Neural progenitor cell (in vitro differentiated cells): ENCODE measurements at regions not wholly inside any gene's neighbourhood (a gene's known extent, or its start where the extent isn't known, plus 50 kb on each side); places are given as distances from the start of the nearest gene placed in this dataset.

Source experiments
- DNase-seq: peaks from one replicate; pipeline ENCODE4 v3.0.0-alpha.2; 2016; ENCODE audit warnings: low spot score
- H2AFZ ChIP-seq: fragments of 200-600 bp; sonication (generic); replicated peaks from 2 replicates; pipeline ENCODE4 v1.6.1; 2016; ENCODE audit warnings: antibody characterized with exemption
- H3F3A ChIP-seq: fragments of 200-600 bp; sonication (generic); 2 replicates; pipeline ENCODE4 v1.6.1; 2016; ENCODE audit warnings: antibody characterized with exemption, low read depth
- H3K27ac ChIP-seq: fragments of 200-600 bp; sonication (generic); 2 replicates; pipeline ENCODE4 v1.5.1; 2016; ENCODE audit warnings: mild to moderate bottlenecking
- H3K27me3 ChIP-seq: fragments of 200-600 bp; sonication (generic); 2 replicates; pipeline ENCODE4 v1.6.1; 2016; ENCODE audit warnings: mild to moderate bottlenecking, moderate library complexity
- H3K36me3 ChIP-seq: fragments of 200-600 bp; sonication (generic); 2 replicates; pipeline ENCODE4 v1.5.1; 2016
- H3K4me1 ChIP-seq: fragments of 200-600 bp; sonication (generic); 2 replicates; pipeline ENCODE4 v1.6.1; 2016; ENCODE audit warnings: mixed run types
- H3K4me2 ChIP-seq: fragments of 200-600 bp; sonication (generic); 2 replicates; pipeline ENCODE4 v1.6.1; 2016
- H3K4me3 ChIP-seq: fragments of 200-600 bp; sonication (generic); 2 replicates; pipeline ENCODE4 v1.5.1; 2016
- H3K79me2 ChIP-seq: fragments of 200-600 bp; sonication (generic); 2 replicates; pipeline ENCODE4 v1.6.1; 2016; ENCODE audit warnings: low read depth
- H3K9ac ChIP-seq: fragments of 200-600 bp; sonication (generic); 2 replicates; pipeline ENCODE4 v1.6.1; 2016
- H3K9me3 ChIP-seq: fragments of 200-600 bp; sonication (generic); 2 replicates; pipeline ENCODE4 v1.5.1; 2016; ENCODE audit warnings: low read depth
- H4K20me1 ChIP-seq: fragments of 200-600 bp; sonication (generic); 2 replicates; pipeline ENCODE4 v1.6.1; 2016; ENCODE audit warnings: low read depth
- H3K27ac Mint-ChIP-seq: 3 replicates; pipeline ENCODE4 v1.8.0; 2021; ENCODE audit warnings: mixed read lengths
- H3K27me3 Mint-ChIP-seq: 2 replicates; pipeline ENCODE4 v1.8.0; 2022; ENCODE audit warnings: low read depth, mild to moderate bottlenecking, inconsistent platforms, moderate library complexity, mixed read lengths; ENCODE audit not compliant: insufficient read depth
- H3K36me3 Mint-ChIP-seq: 3 replicates; pipeline ENCODE4 v1.8.0; 2021; ENCODE audit warnings: mixed read lengths
- H3K4me1 Mint-ChIP-seq: 3 replicates; pipeline ENCODE4 v1.8.0; 2021; ENCODE audit warnings: mixed read lengths
- H3K4me3 Mint-ChIP-seq: 3 replicates; pipeline ENCODE4 v1.8.0; 2021; ENCODE audit warnings: mild to moderate bottlenecking, moderate library complexity, mixed read lengths
- H3K9me3 Mint-ChIP-seq: 3 replicates; pipeline ENCODE4 v1.8.0; 2020; ENCODE audit warnings: mixed read lengths
- CTCF ChIP-seq: fragments of 200-600 bp; sonication (generic); IDR thresholded peaks from 2 replicates; pipeline ENCODE4 v1.5.1; 2017; ENCODE audit warnings: antibody characterized with exemption, mild to moderate bottlenecking
- EZH2 ChIP-seq: fragments of 200-600 bp; sonication (generic); IDR thresholded peaks from 2 replicates; pipeline ENCODE4 v1.6.1; 2017; ENCODE audit warnings: antibody characterized with exemption, mild to moderate bottlenecking, moderate library complexity
- EZH2phosphoT487 ChIP-seq: fragments of 200-600 bp; sonication (generic); IDR thresholded peaks from 2 replicates; pipeline ENCODE4 v1.6.1; 2017; ENCODE audit warnings: antibody characterized with exemption

GRCh38 chr5:135179308-135179980, 145.4 kb upstream of the PITX1 start:
- no peaks in the 10 kb centered on the region for H4K20me1 ChIP-seq
- no peak overlapping the region for H3K27ac Mint-ChIP-seq
- H3K27me3 Mint-ChIP-seq: peaks cover 10% of the 10 kb centered on the region
- no peaks in the 10 kb centered on the region for H3K9me3 Mint-ChIP-seq
- H3K27ac ChIP-seq: no peak overlapping the region
- H3K36me3 ChIP-seq: no peaks in the 10 kb centered on the region
- no peak overlapping the region for H2AFZ ChIP-seq
- no peaks in the 10 kb centered on the region for H3K9me3 ChIP-seq
- no peak overlapping the region for H3K4me3 Mint-ChIP-seq
- no peak overlapping the region for H3K4me3 ChIP-seq
- no peaks in the 10 kb centered on the region for H3K79me2 ChIP-seq
- DNase-seq: peak; percentile 16
- TF ChIP-seq EZH2 (no peak), CTCF (peak; percentile 32), EZH2phosphoT487 (no peak)
- no peaks in the 10 kb centered on the region for H3K36me3 Mint-ChIP-seq
- peaks cover 6% of the 10 kb centered on the region for H3K27me3 ChIP-seq
- H3K4me1 Mint-ChIP-seq: peaks cover 5% of the 10 kb centered on the region
- H3K4me1 ChIP-seq: no peaks in the 10 kb centered on the region
- H3K9ac ChIP-seq: no peak overlapping the region
- H3F3A ChIP-seq: no peaks in the 10 kb centered on the region
- H3K4me2 ChIP-seq: no peak overlapping the region

GRCh38 chr5:135178476-135179155, 144.6 kb upstream of the PITX1 start:
- H3K36me3 Mint-ChIP-seq: no peaks in the 10 kb centered on the region
- Histone ChIP-seq H3K9ac (no peak overlapping the region), H3K27me3 (peaks cover 14% of the 10 kb centered on the region), H3K36me3 (no peaks in the 10 kb centered on the region), H3K4me1 (no peaks in the 10 kb centered on the region), H4K20me1 (no peaks in the 10 kb centered on the region), H2AFZ (no peak overlapping the region), H3K9me3 (no peaks in the 10 kb centered on the region), H3F3A (no peaks in the 10 kb centered on the region), H3K79me2 (no peaks in the 10 kb centered on the region), H3K4me2 (no peak overlapping the region), H3K4me3 (no peak overlapping the region), H3K27ac (no peak overlapping the region)
- H3K9me3 Mint-ChIP-seq: no peaks in the 10 kb centered on the region
- H3K4me1 Mint-ChIP-seq: peaks cover 5% of the 10 kb centered on the region
- DNase-seq: no peak
- no peak for TF ChIP-seq CTCF
- no peak for TF ChIP-seq EZH2phosphoT487
- no peak for TF ChIP-seq EZH2
- H3K27me3 Mint-ChIP-seq: peaks cover 10% of the 10 kb centered on the region
- H3K4me3 Mint-ChIP-seq: no peak overlapping the region
- H3K27ac Mint-ChIP-seq: no peak overlapping the region

GRCh38 chr5:135177591-135177990, 143.6 kb upstream of the PITX1 start:
- peaks cover 24% of the 10 kb centered on the region for H3K27me3 ChIP-seq
- H3K4me3 Mint-ChIP-seq: no peak overlapping the region
- peaks cover 5% of the 10 kb centered on the region for H3K4me1 Mint-ChIP-seq
- H3K27me3 Mint-ChIP-seq: peaks cover 10% of the 10 kb centered on the region
- no peak overlapping the region for H3K27ac Mint-ChIP-seq
- H2AFZ ChIP-seq: no peak overlapping the region
- H4K20me1 ChIP-seq: no peaks in the 10 kb centered on the region
- no peaks in the 10 kb centered on the region for H3K9me3 ChIP-seq
- no peaks in the 10 kb centered on the region for H3K9me3 Mint-ChIP-seq
- no peak for DNase-seq
- no peaks in the 10 kb centered on the region for H3K36me3 Mint-ChIP-seq
- H3K4me1 ChIP-seq: no peaks in the 10 kb centered on the region
- TF ChIP-seq CTCF: no peak
- TF ChIP-seq EZH2: no peak
- no peak for TF ChIP-seq EZH2phosphoT487
- no peak overlapping the region for H3K9ac ChIP-seq
- H3K36me3 ChIP-seq: no peaks in the 10 kb centered on the region
- no peaks in the 10 kb centered on the region for H3F3A ChIP-seq
- no peak overlapping the region for H3K4me2 ChIP-seq
- no peaks in the 10 kb centered on the region for H3K79me2 ChIP-seq
- H3K27ac ChIP-seq: no peak overlapping the region
- no peak overlapping the region for H3K4me3 ChIP-seq
